Fibroblast of lung (primary cell): ENCODE measurements at regions not wholly inside any gene's neighbourhood (a gene's known extent, or its start where the extent isn't known, plus 50 kb on each side); places are given as distances from the start of the nearest gene placed in this dataset.

Experiments
- DNase-seq, 2 donors: peaks; one replicate each; pipeline versions ENCODE4 v3.0.0 to v3.0.0-alpha.2; 2010; ENCODE audit warnings: low read depth in 2 of 2
- H2AFZ ChIP-seq: 2 replicates; pipeline ENCODE4 v1.5.1; 2012; ENCODE audit warnings: low read length, control low read depth, inconsistent platforms
- H3K27ac ChIP-seq: 2 replicates; pipeline ENCODE4 v1.5.1; 2011; ENCODE audit warnings: low read length, control low read depth; ENCODE audit not compliant: insufficient read depth
- H3K27me3 ChIP-seq: 2 replicates; pipeline ENCODE4 v1.5.1; 2011; ENCODE audit warnings: mild to moderate bottlenecking, low read length; ENCODE audit not compliant: control insufficient read depth, insufficient read depth
- H3K36me3 ChIP-seq: 2 replicates; pipeline ENCODE4 v1.5.1; 2011; ENCODE audit warnings: low read length; ENCODE audit not compliant: control insufficient read depth, insufficient read depth
- H3K4me1 ChIP-seq: 2 replicates; pipeline ENCODE4 v1.5.1; 2011; ENCODE audit warnings: low read length; ENCODE audit not compliant: control insufficient read depth, insufficient read depth; ENCODE audit errors: extremely low read depth
- H3K4me2 ChIP-seq: 2 replicates; pipeline ENCODE4 v1.5.1; 2011; ENCODE audit warnings: low read length, control low read depth; ENCODE audit not compliant: insufficient read depth; ENCODE audit errors: extremely low read depth
- H3K4me3 ChIP-seq, 4 experiments: fragments of 200-600 bp in 1 of 4; sonication (generic) in 1 of 4; replicated peaks in 1 of 4; 2 replicates each; pipeline ENCODE4 v1.5.1; 2011 to 2016; ENCODE audit warnings: low read length in 4 of 4, low read depth in 3 of 4, mild to moderate bottlenecking in 3 of 4, control low read depth in 2 of 4, inconsistent platforms in 1 of 4, mixed read lengths in 1 of 4; ENCODE audit not compliant: insufficient read depth in 1 of 4; ENCODE audit errors: control extremely low read depth in 1 of 4
- H3K79me2 ChIP-seq: 2 replicates; pipeline ENCODE4 v1.5.1; 2012; ENCODE audit warnings: mild to moderate bottlenecking, low read length, inconsistent platforms; ENCODE audit not compliant: control insufficient read depth, insufficient read depth
- H3K9ac ChIP-seq: 2 replicates; pipeline ENCODE4 v1.5.1; 2011; ENCODE audit warnings: mild to moderate bottlenecking, low read length, control low read depth; ENCODE audit not compliant: insufficient read depth
- H3K9me3 ChIP-seq: 2 replicates; pipeline ENCODE4 v1.5.1; 2012; ENCODE audit warnings: low read depth, low read length; ENCODE audit not compliant: control insufficient read depth, insufficient read depth
- H4K20me1 ChIP-seq: 2 replicates; pipeline ENCODE4 v1.5.1; 2011; ENCODE audit warnings: low read length; ENCODE audit not compliant: control insufficient read depth, insufficient read depth; ENCODE audit errors: extremely low read depth
- EZH2 ChIP-seq: IDR thresholded peaks from 2 replicates; pipeline ENCODE4 v1.5.1; 2012; ENCODE audit warnings: low read length, control low read depth, mild to moderate bottlenecking; ENCODE audit errors: missing control alignments
- TF ChIP-seq, protein P1 (sequence below), 2 donors: IDR thresholded peaks in 1 of 2; conservative IDR thresholded peaks in 1 of 2; 1 replicate in 1 of 2; 2 replicates in 1 of 2; pipeline ENCODE4 v1.5.1; 2011 to 2012; ENCODE audit warnings: low read length in 2 of 2, control low read depth in 1 of 2, inconsistent platforms in 1 of 2, low read depth in 1 of 2, mild to moderate bottlenecking in 1 of 2

DNA sequence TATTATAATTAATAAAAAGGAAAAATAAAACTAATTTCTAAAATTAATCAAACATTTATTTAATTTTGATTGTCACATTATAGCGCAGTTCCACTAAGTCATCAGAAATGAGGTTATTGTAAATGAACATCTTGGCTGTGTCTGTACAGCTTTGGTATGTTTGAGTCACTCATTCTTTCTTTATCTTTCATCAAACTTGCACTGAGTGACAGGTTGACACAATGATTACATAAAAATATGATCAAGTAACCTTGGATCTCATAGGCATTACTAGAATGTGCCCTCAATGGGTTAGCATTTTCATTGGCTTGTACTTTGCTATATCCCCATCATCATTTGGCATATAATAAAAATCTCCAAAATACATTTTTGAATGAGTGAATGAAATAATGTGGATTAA lies 1353.2 kb upstream of the ADGRL2 start:
- no peaks in the 10 kb centered on the region for H3K36me3 ChIP-seq
- H3K27me3 ChIP-seq: no peaks in the 10 kb centered on the region
- H4K20me1 ChIP-seq: no peaks in the 10 kb centered on the region
- H3K79me2 ChIP-seq: no peaks in the 10 kb centered on the region
- H3K27ac ChIP-seq: no peak overlapping the region
- H3K4me3 ChIP-seq: no peak overlapping the region
- TF ChIP-seq, protein P1, sequence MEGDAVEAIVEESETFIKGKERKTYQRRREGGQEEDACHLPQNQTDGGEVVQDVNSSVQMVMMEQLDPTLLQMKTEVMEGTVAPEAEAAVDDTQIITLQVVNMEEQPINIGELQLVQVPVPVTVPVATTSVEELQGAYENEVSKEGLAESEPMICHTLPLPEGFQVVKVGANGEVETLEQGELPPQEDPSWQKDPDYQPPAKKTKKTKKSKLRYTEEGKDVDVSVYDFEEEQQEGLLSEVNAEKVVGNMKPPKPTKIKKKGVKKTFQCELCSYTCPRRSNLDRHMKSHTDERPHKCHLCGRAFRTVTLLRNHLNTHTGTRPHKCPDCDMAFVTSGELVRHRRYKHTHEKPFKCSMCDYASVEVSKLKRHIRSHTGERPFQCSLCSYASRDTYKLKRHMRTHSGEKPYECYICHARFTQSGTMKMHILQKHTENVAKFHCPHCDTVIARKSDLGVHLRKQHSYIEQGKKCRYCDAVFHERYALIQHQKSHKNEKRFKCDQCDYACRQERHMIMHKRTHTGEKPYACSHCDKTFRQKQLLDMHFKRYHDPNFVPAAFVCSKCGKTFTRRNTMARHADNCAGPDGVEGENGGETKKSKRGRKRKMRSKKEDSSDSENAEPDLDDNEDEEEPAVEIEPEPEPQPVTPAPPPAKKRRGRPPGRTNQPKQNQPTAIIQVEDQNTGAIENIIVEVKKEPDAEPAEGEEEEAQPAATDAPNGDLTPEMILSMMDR (conservative IDR thresholded peaks at IDR 0.05 in 1 of 2, IDR thresholded peaks at IDR 0.05 in 1 of 2; ENCODE audit: low read depth in 1 of 2, low read length in 2 of 2): no peak
- no peak for TF ChIP-seq EZH2
- DNase-seq: peak in 1 of 2 donors; percentile 4
- no peak overlapping the region for H3K4me2 ChIP-seq
- H2AFZ ChIP-seq: no peak overlapping the region
- H3K9me3 ChIP-seq: no peaks in the 10 kb centered on the region
- no peak overlapping the region for H3K9ac ChIP-seq
- no peaks in the 10 kb centered on the region for H3K4me1 ChIP-seq

DNA sequence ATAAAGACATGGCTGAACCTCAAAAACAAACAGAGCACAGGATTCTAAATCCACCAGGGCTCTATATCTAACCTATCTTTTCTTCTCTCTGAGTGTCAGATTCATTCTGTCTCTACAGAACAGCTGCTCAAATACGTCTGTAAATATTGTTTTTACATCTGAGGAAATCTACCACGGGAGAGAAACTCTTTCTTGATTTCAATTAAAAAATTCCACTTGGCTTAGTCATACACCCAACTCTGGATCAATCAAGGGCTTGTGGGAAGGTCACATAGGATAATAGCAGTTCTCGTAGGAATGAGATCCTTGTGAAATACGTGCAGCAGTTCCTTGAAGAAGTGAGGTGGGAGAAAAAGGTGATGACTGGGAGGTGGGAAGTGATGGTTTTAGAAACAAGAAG lies 1355.7 kb upstream of the ADGRL2 start:
- Histone ChIP-seq H2AFZ (no peak overlapping the region), H3K4me1 (no peaks in the 10 kb centered on the region), H4K20me1 (no peaks in the 10 kb centered on the region), H3K79me2 (no peaks in the 10 kb centered on the region), H3K9ac (no peak overlapping the region), H3K36me3 (no peaks in the 10 kb centered on the region), H3K9me3 (no peaks in the 10 kb centered on the region), H3K4me3 (no peak overlapping the region), H3K27me3 (no peaks in the 10 kb centered on the region), H3K27ac (no peak overlapping the region), H3K4me2 (no peak overlapping the region)
- TF ChIP-seq EZH2: no peak
- TF ChIP-seq, protein P1 (conservative IDR thresholded peaks at IDR 0.05 in 1 of 2, IDR thresholded peaks at IDR 0.05 in 1 of 2; ENCODE audit: low read depth in 1 of 2, low read length in 2 of 2): no peak
- DNase-seq: peak; percentile 13 to 35

DNA sequence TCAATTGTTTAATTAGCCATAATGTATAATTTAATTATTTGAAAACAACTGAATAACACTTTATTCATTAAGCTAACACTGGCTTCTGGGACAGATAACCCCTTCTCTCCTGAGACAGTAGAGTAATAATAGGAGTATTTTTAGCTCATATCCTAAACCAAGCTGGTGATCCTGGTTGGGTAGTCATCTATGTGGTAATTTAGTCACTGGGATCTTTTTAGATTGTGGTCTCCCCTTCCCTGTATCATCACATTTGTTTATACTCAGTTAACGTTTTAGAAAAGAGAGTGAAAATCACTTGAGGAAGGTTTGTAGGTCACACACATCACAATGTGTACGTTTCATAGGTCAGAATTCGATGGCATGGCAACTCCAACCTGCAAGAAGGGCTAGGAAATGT lies 1356.6 kb upstream of the ADGRL2 start:
- Histone ChIP-seq H3K4me2 (no peak overlapping the region), H3K9me3 (no peaks in the 10 kb centered on the region), H3K79me2 (no peaks in the 10 kb centered on the region), H3K9ac (no peak overlapping the region), H3K27ac (no peak overlapping the region), H3K4me3 (no peak overlapping the region), H2AFZ (no peak overlapping the region), H3K36me3 (no peaks in the 10 kb centered on the region), H3K4me1 (no peaks in the 10 kb centered on the region), H3K27me3 (no peaks in the 10 kb centered on the region), H4K20me1 (no peaks in the 10 kb centered on the region)
- no peak for TF ChIP-seq EZH2
- TF ChIP-seq, protein P1 (conservative IDR thresholded peaks at IDR 0.05 in 1 of 2, IDR thresholded peaks at IDR 0.05 in 1 of 2; ENCODE audit: low read depth in 1 of 2, low read length in 2 of 2): no peak
- peak in 1 of 2 donors; percentile 6 for DNase-seq
